HG02678 (cell line): ENCODE measurements at regions not wholly inside any gene's neighbourhood (a gene's known extent, or its start where the extent isn't known, plus 50 kb on each side); places are given as distances from the start of the nearest gene placed in this dataset.

Experiments
- ATAC-seq: cut with Tn5 transposase; IDR thresholded peaks from one replicate; pipeline ENCODE4 v1.9.1; 2021; ENCODE audit warnings: mild to moderate bottlenecking, moderate library complexity; ENCODE audit not compliant: unreplicated experiment

DNA sequence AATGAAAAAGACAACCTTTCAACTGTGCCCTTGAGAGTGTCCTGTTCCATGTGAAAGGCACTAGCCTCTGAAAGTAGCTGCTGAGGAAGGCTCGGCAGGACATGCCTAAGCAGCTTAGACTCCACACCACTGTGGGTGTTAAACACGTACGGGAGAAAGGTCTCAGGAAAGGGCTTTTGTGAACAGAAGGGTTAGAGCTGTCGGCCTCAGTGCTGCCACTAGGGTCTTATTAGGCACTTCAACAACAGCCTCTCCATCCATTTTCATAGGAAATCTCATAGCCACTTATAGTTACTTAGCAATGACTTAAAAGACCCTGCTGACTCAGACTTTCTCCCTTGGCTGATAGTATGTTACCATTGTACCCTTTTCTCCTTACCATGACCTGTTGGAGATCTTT lies 662.8 kb downstream of the TBC1D32 start:
- ATAC-seq = no peak

DNA sequence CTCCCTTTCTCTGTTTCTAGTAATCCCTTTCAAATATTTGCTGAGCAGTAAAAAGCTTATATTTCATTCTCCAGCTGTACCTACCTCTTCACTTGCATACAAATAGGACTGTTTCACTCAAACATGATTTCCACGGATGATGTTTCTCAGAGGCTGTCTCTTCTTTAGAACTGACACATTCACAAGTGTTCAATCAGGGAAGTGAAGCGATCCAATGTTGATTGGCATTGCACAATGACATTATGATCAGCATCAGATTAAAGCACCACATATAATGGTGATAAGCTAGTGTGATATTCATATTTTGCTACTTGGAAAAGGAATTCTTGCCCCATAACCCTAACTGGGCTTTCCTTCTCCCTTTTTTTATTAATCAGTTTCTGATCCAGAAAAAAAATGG lies 681.8 kb downstream of the TBC1D32 start:
- ATAC-seq = no peak

DNA sequence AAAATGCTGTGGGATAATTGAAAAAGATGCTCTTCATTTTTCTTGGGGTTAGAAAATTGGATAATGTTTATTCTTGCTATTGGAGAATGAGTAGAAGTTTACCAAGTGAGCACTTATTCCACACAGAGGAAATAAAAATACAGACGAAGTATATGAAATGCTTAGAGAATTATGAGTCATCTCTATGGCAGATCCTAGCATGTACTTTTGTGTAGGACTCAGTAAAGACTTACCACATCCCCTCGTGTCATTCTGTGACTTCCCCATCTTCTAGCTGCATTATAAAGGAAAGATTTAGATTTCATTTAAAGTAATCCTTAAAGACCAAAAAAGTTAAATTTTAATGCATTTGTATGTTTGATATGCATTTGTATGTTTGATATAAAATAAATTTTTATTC lies 685.6 kb downstream of the TBC1D32 start:
- ATAC-seq = no peak

DNA sequence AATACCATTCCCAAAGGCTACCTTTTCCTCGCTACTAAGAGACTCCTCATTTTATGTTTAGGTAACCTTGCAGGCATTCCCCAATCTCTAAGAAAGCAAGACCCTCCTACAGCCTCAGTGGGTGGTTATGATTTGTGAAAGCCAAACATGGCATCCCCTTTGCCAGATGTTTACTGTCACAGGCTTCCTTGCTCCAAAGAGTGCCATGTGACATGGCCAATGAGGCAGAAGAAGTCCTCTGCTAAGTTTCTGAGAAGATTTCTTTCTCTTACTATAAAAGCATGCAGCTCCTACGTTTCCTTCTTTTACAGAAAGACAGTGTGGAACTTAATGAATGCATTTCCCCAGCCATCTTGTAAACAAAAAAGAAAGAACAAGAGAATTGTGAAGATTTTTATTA lies 688.2 kb downstream of the TBC1D32 start:
- no peak for ATAC-seq

DNA sequence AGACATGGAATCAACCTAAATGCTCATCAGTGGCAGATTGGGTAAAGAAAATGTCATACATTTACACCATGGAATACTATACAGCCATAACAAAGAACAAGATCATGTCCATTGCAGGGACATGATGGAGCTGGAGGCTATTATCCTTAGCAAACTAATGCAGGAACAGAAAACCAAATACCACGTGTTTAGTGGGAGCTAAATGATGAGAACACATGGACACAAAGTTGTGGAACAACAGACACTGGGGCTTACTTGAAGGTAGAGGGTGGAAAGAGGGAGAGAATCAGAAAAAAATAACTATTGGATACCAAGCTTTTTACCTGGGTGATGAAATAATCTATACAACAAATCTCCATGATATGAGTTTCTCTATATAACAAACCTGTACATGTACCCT lies 701.3 kb downstream of the TBC1D32 start:
- no peak for ATAC-seq

DNA sequence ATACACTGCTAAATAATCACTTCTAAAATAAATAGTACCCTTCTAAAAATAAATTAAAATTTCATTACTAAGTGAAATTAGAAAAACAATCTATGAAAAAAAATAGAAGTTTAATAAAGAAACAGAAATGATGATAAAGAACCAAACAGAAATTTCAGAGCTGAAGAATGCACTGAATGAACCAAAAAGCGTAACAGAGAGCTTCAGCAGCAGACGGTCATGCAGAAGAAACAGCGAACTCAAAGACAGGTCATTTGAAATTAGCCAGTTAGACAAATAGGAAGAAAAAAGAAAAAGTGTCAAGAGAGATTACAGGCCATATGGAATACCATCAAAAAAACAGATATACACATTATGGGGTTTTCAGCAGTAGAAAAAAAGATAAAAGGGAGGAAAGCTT lies 706.7 kb downstream of the TBC1D32 start:
- ATAC-seq = no peak

DNA sequence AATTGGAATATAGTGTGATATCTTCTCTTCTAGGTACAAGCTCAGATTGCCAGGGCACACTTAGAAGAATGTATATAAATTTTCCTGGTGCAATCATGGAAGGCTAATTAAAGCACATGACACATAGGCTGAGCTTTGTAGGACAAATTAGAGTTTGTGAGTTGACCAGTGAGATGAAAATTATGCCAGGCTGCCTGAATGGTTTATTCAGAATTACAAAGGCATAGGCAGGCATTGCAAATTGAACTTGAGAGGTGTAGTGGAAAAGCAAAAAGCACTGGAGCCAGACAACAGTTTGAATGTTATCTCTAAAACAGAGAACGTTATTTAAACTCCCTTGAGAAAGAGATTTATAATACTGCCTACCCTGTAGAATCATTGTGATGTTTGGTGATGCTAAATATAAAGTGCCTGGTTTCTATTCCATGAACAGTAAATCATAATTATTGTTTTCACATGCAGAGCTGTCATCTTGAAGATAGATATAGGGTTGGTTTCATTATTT lies 712.1 kb downstream of the TBC1D32 start:
- no peak for ATAC-seq

DNA sequence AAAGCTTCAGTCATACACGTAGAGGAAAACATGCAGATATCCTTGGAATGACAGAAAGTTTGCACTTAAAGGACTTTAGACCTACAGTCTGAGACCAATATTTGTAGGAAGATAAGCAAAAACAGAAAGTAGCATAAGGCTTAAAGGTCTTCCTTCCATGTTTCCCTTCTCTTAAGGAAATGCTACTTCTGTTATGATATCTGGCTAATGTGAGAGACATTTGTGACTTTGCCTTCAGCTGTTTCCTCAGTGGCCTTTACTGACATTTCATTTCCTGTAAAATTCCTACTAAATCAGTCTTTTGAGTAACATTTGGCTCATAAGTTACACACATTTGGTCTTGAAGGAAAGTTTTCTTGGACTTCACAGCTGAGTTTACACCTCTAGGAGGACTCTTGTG lies 713.4 kb downstream of the TBC1D32 start:
- ATAC-seq = no peak

DNA sequence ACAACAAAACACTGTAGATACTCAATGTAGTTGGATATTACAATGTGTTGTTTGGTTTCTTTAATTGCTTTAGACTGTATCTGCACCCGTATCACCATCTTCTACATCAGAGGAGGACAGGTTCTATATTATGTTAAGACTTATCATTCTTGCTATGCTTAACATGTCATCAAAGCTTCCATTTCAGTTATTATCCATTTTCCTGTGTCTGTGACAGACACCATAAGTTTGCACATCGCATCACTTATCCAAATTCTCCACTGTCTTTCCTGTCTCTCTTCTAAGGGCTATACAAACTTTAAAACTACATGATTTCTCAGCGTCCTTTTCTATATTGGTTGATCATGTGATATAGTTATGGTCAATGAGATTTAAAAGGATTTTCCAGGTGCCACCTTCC lies 719.0 kb downstream of the TBC1D32 start:
- no peak for ATAC-seq

DNA sequence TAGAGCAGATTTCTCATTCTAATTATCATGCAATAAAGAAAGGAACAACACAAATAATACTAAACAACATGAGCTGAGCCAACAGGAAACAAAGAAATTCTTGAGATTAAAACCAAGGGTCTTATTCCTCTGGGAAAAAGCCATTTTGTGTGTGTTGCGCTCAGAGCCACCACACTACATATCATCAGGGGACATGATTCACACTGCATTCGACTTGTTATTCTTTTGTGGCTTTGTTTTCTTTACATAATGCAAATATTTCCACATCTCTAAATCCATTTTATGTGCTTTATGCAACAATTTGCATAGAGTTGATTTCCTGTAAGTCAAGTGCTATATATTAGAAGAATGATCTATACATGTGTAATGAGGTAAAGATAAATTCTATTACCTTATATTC lies 719.6 kb downstream of the TBC1D32 start:
- no peak for ATAC-seq

DNA sequence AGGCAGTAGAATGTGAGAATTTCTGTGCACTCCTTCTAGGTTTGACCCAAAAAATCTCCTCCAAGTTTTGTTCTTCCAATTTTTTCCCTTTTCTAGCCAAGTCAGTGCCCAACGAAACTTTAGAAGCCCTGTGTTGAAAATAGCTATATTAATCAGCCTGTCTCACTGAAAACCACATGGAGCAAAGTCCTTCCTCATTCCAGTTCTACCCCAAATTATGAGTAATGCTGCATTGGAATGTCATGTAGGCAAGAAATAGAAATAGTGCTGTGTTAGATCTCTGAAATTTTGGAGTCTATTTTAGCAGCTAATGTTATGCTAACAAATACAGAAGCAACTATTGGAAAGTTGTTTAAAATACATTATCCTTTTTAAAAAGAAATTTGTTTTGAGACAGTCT lies 725.5 kb downstream of the TBC1D32 start:
- no peak for ATAC-seq

DNA sequence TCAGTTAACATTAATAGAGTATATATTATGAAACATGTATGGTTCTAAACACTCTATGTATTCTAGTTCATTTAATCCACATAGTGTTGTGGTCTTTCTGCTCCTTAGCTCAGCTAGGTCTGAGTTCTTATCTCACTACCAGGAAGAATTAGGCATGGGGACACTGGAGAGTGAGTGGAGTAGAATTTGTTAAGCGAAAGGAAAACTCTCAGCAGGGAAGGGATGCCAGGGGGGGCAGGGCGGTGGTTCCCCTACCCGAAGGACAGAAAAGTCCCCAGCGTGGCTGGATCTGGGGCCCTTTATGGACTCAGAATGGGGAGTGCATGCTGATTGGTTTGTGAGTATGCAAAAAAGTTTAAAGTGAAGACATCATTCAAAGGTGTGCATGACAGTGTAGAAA lies 727.5 kb downstream of the TBC1D32 start:
- ATAC-seq = no peak

DNA sequence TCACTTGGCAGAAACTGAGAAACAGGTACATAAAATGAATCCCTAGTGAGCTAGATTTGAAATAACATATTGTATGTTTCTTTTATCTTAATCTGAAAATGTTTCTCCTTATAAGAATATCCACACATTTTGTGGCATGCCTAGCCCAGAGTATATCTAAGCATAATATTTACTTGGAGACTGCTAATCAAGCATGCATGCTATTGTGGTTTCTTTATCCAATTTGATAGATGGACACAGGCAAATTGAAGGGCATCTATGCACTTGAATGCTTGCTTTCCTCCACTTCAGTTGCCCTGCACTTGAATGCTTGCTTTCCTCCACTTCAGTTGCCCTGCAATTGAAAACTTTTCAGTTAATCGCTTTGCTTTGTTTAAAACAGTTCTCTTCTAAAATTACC lies 729.8 kb downstream of the TBC1D32 start:
- no peak for ATAC-seq

DNA sequence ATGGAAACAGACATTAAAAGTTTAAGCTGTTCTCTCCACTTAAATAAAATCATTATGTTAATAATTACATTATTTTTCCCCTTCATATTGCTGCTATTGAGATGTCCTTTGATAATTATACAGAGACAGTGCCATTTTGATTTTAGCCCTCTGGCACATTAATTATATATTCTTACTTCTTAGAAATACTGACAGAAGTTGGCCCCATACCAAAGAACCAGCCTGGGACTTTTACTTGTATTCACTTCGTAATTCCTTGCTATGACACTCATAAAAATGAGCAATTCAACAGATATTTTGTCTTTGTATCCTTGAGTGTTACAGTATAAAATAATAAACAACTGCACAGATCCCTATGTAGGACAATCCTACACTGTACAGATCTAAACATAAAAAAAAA lies 743.7 kb downstream of the TBC1D32 start:
- no peak for ATAC-seq

DNA sequence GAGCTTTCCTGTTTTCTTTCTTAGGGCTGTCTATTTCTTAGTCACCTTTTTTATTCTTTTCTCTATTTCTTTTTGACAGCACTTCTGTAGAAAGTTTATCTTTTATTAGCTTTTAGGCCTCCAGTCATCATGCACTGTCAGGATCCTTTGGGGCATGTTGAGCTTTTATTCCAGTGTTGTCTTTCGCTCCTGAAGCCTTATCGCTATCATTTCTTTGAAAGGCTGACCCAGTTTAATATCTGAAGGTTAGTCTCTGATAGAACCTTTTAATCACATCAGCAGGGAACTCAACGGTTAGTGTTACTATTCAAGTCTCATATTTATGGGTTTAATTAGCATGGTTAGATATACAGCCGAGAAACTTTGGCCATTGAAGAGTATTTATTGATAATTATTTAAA lies 745.9 kb downstream of the TBC1D32 start:
- no peak for ATAC-seq

DNA sequence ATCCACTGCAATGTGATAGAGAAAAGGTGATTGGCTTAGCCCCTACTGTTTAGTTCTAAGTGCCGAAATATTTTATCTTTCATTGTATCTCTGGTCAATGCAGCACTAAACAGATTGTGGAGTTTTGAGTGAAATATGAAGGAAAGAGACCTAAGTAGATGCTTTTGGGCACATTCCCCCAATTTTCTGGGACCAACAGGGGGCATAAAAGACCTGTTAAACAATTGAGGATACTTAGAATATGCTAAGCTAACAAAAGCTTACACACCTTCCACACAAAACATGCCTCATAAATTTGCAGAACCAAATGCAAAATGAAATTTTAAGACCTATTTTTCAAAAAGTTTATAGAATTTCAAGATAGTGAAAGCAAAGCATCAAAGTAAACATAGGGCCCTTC lies 746.9 kb downstream of the TBC1D32 start:
- ATAC-seq = no peak

DNA sequence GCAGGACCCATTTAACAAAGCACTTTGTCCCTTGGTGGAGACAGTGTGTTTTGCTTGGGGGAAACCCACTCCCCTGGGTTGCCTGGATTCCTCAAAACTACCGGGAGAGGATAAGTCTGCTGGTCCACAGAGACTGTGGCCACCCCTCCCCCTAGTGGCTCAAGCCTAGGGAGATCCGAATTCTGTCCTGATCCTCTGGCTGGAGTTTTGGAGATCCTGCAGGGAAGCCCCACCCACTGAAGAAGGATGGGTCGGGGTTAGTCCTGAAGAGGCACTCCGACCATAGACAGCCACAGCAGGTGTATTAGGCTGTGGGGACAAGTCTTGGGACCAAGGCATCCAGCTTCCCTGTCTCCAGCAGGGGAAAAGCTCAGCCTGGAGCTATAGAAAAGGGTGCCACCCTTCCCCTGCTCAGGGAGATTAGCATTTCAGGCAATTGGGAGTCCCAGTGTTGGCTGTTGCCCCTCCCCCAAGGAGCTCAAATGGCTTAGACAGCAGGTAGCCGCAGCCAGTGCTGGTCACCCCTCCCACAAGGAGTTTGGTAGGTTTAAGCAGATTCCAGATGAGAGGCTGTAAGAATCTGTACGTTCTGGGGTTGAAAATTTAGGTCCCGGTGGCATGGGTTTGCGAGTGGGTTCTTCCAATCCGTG lies 750.0 kb downstream of the TBC1D32 start:
- ATAC-seq = no peak

DNA sequence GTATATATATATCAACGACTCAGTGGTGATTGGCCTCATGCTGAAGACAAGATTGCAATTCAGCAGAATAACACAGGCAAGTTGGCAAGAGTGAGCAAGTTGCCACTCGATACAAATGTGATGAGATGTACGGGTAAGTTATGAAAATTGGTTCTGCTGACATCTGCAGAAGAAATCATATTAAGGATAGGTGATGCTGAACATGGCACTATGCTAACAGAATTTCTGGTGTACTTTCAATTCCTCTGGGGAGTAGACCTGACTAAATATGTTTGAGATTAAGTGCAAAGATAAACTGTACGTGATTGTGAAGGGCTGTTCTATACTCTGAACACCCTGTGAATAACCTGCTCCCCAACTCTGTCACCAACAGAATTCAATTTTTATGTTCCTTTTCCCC lies 758.2 kb downstream of the TBC1D32 start:
- ATAC-seq = no peak

DNA sequence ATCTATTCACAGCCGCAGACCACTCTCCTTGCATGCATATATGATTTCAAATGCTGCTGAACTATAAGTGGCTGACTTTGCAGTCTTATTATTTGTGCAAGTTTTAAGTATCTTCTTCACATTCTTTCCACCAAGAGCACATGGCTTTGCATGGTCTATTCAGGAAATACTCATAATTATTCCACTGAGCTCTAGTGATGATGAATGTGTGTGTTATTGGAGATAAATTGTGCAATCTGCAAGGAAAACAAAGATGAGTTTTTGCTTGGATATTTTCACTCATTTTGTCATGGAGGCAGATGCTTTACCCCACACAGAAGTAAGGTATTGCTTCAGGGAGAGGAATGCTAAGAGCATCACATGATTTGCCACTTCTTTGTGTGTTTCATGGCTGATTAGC lies 764.6 kb downstream of the TBC1D32 start:
- no peak for ATAC-seq

DNA sequence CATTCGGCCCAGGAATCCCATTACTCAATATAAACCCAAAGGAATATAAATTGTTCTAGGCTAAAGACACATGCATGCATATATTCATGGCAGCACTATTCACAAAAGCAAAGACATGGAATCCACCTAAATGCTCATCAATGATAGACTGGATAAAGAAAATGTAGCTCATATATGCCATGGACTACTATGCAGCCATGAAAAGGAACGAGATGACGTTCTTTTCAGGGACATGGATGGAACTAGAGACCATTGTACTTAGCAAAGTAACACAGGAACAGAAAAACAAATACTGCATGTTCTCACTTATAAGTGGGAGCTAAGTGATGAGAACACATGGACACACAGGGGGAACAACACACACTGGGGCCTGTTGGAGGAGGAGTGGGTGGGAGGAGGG lies 769.5 kb downstream of the TBC1D32 start:
- no peak for ATAC-seq

DNA sequence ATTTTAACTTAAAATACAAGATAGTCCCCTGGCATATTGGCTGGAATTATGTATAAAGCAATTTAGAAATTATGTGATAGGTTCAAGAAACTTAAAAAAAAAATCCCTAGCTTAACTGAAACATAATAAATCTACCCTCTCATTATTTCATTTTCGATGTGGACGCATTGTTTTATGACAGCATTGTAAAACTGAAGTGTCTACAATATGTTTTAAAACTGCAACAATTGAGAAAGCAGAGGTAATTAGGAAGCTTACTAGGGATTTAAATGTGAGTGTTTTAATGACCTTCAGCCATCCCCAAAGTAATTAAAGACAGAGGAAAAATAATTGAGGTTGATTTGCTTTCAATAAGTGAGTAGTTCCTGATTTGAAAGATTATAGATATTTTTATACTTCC lies 776.0 kb downstream of the TBC1D32 start:
- ATAC-seq = no peak

DNA sequence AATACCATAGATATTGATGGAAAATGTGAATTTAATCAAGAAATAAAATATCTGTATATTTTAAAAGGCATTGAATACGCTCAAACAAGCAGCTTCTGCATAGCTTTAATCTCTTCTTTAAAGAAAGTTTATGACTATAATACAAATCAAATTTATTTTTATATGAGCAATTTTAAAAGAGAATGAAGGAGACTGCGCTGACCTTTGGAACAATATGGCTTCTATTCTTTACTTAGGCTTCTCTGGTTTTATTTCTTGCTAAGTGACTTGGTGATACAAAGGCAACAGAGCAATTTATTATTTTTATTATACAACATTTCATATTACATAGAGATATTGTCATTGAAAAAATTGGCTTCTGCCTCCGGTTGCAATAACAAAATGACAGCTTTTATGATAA lies 776.7 kb downstream of the TBC1D32 start:
- ATAC-seq = no peak

DNA sequence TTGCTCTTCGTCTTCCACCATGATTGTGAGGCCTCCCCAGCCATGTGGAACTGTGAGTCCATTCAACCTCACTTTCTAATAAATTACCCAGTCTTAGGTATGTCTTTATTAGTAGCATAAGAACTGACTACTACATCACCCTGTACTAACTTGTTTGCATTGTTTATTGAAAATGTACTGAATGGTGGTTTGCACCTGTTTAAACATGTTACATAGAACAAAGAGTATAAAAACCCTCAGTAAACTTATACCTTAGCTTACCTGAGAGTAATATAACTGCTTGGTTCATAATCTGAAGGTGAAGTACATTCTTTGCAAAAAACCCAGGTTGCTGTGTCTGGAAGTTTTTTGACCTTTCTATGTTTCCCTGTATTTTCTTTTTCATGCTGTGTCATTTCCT lies 777.8 kb downstream of the TBC1D32 start:
- no peak for ATAC-seq
